Panc1 (cell line): ENCODE measurements at regions not wholly inside any gene's neighbourhood (a gene's known extent, or its start where the extent isn't known, plus 50 kb on each side); places are given as distances from the start of the nearest gene placed in this dataset.

Source experiments
- ATAC-seq: fragments of 200-7000 bp; cut with Tn5 transposase; 2 replicates; pipeline ENCODE4 v1.9.1; 2020; ENCODE audit warnings: mild to moderate bottlenecking, moderate library complexity
- BruUV-seq: library from RNA; stranded (reverse); fragments of 400-500 nt; replicated peaks from 2 replicates; lab custom pipeline; 2021; lab: Mats Ljungman, UMichigan
- CTCF ChIA-PET: fragments of 300-600 bp; sonication (Branson Sonifier 250); formaldehyde crosslinking; loops from one replicate; lab custom pipeline; 2022; ENCODE audit warnings: antibody characterized with exemption; lab: Charles Lee
- POLR2A ChIA-PET: fragments of 300-600 bp; sonication (Branson Sonifier 250); formaldehyde crosslinking; loops from one replicate; lab custom pipeline; 2022; ENCODE audit warnings: antibody characterized with exemption; lab: Charles Lee
- DNase-seq: peaks from one replicate; pipeline ENCODE4 v3.0.0-alpha.2; 2010; ENCODE audit warnings: low read depth, low spot score
- H3K27ac ChIP-seq: 2 replicates; pipeline ENCODE4 v1.5.1; 2011; ENCODE audit warnings: mild to moderate bottlenecking, low read length, inconsistent platforms
- H3K27me3 ChIP-seq: fragments of 200-500 bp; sonication (Bioruptor generic); 2 replicates; pipeline ENCODE4 v1.6.0; 2014; ENCODE audit warnings: low read length, inconsistent platforms; ENCODE audit not compliant: control insufficient read depth, insufficient read depth
- H3K36me3 ChIP-seq: fragments of 200-500 bp; sonication (Bioruptor generic); 2 replicates; pipeline ENCODE4 v1.5.1; 2014; ENCODE audit warnings: inconsistent platforms, mild to moderate bottlenecking, low read length, moderate library complexity; ENCODE audit not compliant: control insufficient read depth, insufficient read depth
- H3K4me1 ChIP-seq: 2 replicates; pipeline ENCODE4 v1.5.1; 2011; ENCODE audit warnings: inconsistent platforms, mild to moderate bottlenecking, low read length, moderate library complexity; ENCODE audit not compliant: control insufficient read depth, insufficient read depth
- H3K4me3 ChIP-seq, 2 experiments: 2 replicates each; pipeline ENCODE4 v1.5.1; 2011 to 2012; ENCODE audit warnings: low read depth in 2 of 2, low read length in 2 of 2, mild to moderate bottlenecking in 2 of 2, inconsistent platforms in 1 of 2, moderate library complexity in 1 of 2
- H3K9me3 ChIP-seq: fragments of 200-500 bp; sonication (Bioruptor generic); 2 replicates; pipeline ENCODE4 v1.5.1; 2014; ENCODE audit warnings: low read depth, mild to moderate bottlenecking, inconsistent platforms, low read length, moderate library complexity; ENCODE audit not compliant: control insufficient read depth, insufficient read depth
- CTCF ChIP-seq: fragments of 450-650 bp; IDR thresholded peaks from 2 replicates; pipeline ENCODE4 v1.5.1; 2017; ENCODE audit warnings: mild to moderate bottlenecking
- POLR2AphosphoS5 ChIP-seq: IDR thresholded peaks from 2 replicates; pipeline ENCODE4 v1.6.1; 2012; ENCODE audit warnings: mild to moderate bottlenecking, low read depth, low read length, moderate library complexity
- REST ChIP-seq, 2 experiments: IDR thresholded peaks; 2 replicates each; pipeline ENCODE4 v1.6.1; 2011 to 2012; ENCODE audit warnings: low read depth in 2 of 2, control low read depth in 1 of 2, low read length in 1 of 2, mild to moderate bottlenecking in 1 of 2, moderate library complexity in 1 of 2; ENCODE audit not compliant: insufficient read depth in 1 of 2
- SIN3A ChIP-seq: IDR thresholded peaks from 2 replicates; pipeline ENCODE4 v1.6.1; 2012; ENCODE audit warnings: low read depth, mild to moderate bottlenecking, low read length, moderate library complexity, borderline replicate concordance; ENCODE audit not compliant: insufficient read depth
- TCF7L2 ChIP-seq: IDR thresholded peaks from 2 replicates; pipeline ENCODE4 v1.6.1; 2011; ENCODE audit warnings: mild to moderate bottlenecking, low read depth, low read length, inconsistent platforms
- in situ Hi-C: cut with HindIII; loops from 2 replicates; pipeline ENCODE4 v1.10.0; 2016; ENCODE audit warnings: low sequenced_read_pairs, low pct_unique_long_range_greater_than_20kb
- intact Hi-C: fragments of 100-400 bp; cut with micrococcal nuclease; formaldehyde crosslinking; loops from one replicate; pipeline ENCODE4 v1.10.0; 2022; ENCODE audit not compliant: unreplicated experiment

- BruUV-seq, result no TSS peak
- H3K9me3 ChIP-seq, result no peaks in the 10 kb centered on the region
Measured at GRCh38 chr13:104592545-104593250, 1526.5 kb upstream of the SLC10A2 start.

GRCh38 chr13:104592127-104592526, 1525.9 kb upstream of the SLC10A2 start:
- BruUV-seq, result no TSS peak
- Histone ChIP-seq H3K27me3 (no peaks in the 10 kb centered on the region), H3K36me3 (no peaks in the 10 kb centered on the region), H3K4me3 (no peak overlapping the region), H3K9me3 (no peaks in the 10 kb centered on the region), H3K27ac (no peak overlapping the region), H3K4me1 (no peaks in the 10 kb centered on the region)
- intact Hi-C loops (no loop called here), in situ Hi-C loops (no loop called here)
- no peak for ATAC-seq
- ChIA-PET POLR2A (no interaction called here), CTCF (no interaction called here)
- TF ChIP-seq REST (IDR thresholded peaks at IDR 0.05; ENCODE audit: insufficient read depth in 1 of 2, low read depth in 2 of 2, low read length in 1 of 2) (no peak), POLR2AphosphoS5 (no peak), SIN3A (no peak)
- no peak for DNase-seq

More at GRCh38 chr13:104592545-104593250, 1526.5 kb upstream of the SLC10A2 start:
- Histone ChIP-seq H3K36me3 (no peaks in the 10 kb centered on the region), H3K4me3 (no peak overlapping the region), H3K27me3 (no peaks in the 10 kb centered on the region), H3K27ac (no peak overlapping the region), H3K4me1 (no peaks in the 10 kb centered on the region)
- intact Hi-C loops (no loop called here), in situ Hi-C loops (no loop called here)
- DNase-seq, result no peak
- CTCF ChIA-PET, result no interaction called here
- TF ChIP-seq CTCF (no peak), REST (IDR thresholded peaks at IDR 0.05; ENCODE audit: insufficient read depth in 1 of 2, low read depth in 2 of 2, low read length in 1 of 2) (no peak), TCF7L2 (no peak), SIN3A (no peak), POLR2AphosphoS5 (no peak)
- POLR2A ChIA-PET, result no interaction called here
- no peak for ATAC-seq
